IMR-90 (cell line): ENCODE measurements at regions not wholly inside any gene's neighbourhood (a gene's known extent, or its start where the extent isn't known, plus 50 kb on each side); places are given as distances from the start of the nearest gene placed in this dataset.

Experiments used
- ATAC-seq: fragments of 200-7000 bp; cut with Tn5 transposase; 2 replicates; pipeline ENCODE4 v1.9.1; 2020; ENCODE audit warnings: low read depth, mild to moderate bottlenecking, moderate library complexity
- BruUV-seq: library from RNA; stranded (reverse); fragments of 400-500 nt; replicated peaks from 2 replicates; lab custom pipeline; 2021; lab: Mats Ljungman, UMichigan
- CTCF ChIA-PET: fragments of 300-600 bp; formaldehyde crosslinking; extraction: SDS; loops from one replicate; lab custom pipeline; 2021; ENCODE audit warnings: antibody characterized with exemption; lab: Yijun Ruan, JAX
- POLR2A ChIA-PET: fragments of 300-600 bp; sonication (Branson Sonifier 250); formaldehyde crosslinking; loops from one replicate; lab custom pipeline; 2022; ENCODE audit warnings: antibody characterized with exemption; ENCODE audit not compliant: unreplicated experiment; lab: Charles Lee
- DNase-seq: peaks from one replicate; pipeline ENCODE4 v3.0.0; 2013
- H2AFZ ChIP-seq: replicated peaks from 2 replicates; pipeline ENCODE3; 2013; ENCODE audit warnings: low read length, mild to moderate bottlenecking; ENCODE audit not compliant: poor library complexity
- H2AK5ac ChIP-seq: 2 replicates; pipeline ENCODE4 v1.6.1; 2013; ENCODE audit warnings: low read depth, low read length, inconsistent platforms
- H2AK9ac ChIP-seq: replicated peaks from 2 replicates; pipeline ENCODE3; 2013; ENCODE audit warnings: mild to moderate bottlenecking, low read depth, low read length, moderate library complexity; ENCODE audit not compliant: poor library complexity
- H2BK120ac ChIP-seq: 2 replicates; pipeline ENCODE4 v1.6.1; 2013; ENCODE audit warnings: low read depth, low read length, inconsistent platforms
- H2BK15ac ChIP-seq: 3 replicates; pipeline ENCODE4 v1.6.1; 2013; ENCODE audit warnings: low read depth, low read length, inconsistent platforms
- H2BK20ac ChIP-seq: 2 replicates; pipeline ENCODE4 v1.6.1; 2013; ENCODE audit warnings: low read depth, mild to moderate bottlenecking, inconsistent platforms, low read length, moderate library complexity
- H2BK5ac ChIP-seq: 2 replicates; pipeline ENCODE4 v1.6.1; 2013; ENCODE audit warnings: mild to moderate bottlenecking, low read depth, low read length, inconsistent platforms; ENCODE audit not compliant: poor library complexity, severe bottlenecking
- H3K14ac ChIP-seq: replicated peaks from 2 replicates; pipeline ENCODE4 v1.6.1; 2013; ENCODE audit warnings: low read depth, low read length, inconsistent platforms
- H3K18ac ChIP-seq: 2 replicates; pipeline ENCODE4 v1.6.1; 2013; ENCODE audit warnings: low read depth, low read length, control low read depth
- H3K23ac ChIP-seq: 2 replicates; pipeline ENCODE4 v1.6.1; 2013; ENCODE audit warnings: low read depth, low read length, inconsistent platforms
- H3K27ac ChIP-seq: 2 replicates; pipeline ENCODE4 v1.5.1; 2013; ENCODE audit warnings: mild to moderate bottlenecking, control low read depth, low read length; ENCODE audit not compliant: insufficient read depth
- H3K27me3 ChIP-seq: 2 replicates; pipeline ENCODE4 v1.6.1; 2013; ENCODE audit warnings: low read length; ENCODE audit not compliant: control insufficient read depth, insufficient read depth
- H3K36me3 ChIP-seq: 2 replicates; pipeline ENCODE4 v1.6.1; 2013; ENCODE audit warnings: low read length, mixed read lengths; ENCODE audit not compliant: control insufficient read depth, insufficient read depth
- H3K4ac ChIP-seq: 2 replicates; pipeline ENCODE4 v1.6.1; 2013; ENCODE audit warnings: low read depth, low read length, inconsistent platforms
- H3K4me1 ChIP-seq: 2 replicates; pipeline ENCODE4 v1.6.1; 2013; ENCODE audit warnings: low read length, mixed read lengths; ENCODE audit not compliant: control insufficient read depth, insufficient read depth
- H3K4me2 ChIP-seq: 2 replicates; pipeline ENCODE4 v1.6.1; 2013; ENCODE audit warnings: low read depth, mild to moderate bottlenecking, control low read depth, low read length, moderate library complexity
- H3K4me3 ChIP-seq: 2 replicates; pipeline ENCODE4 v1.5.1; 2013; ENCODE audit warnings: low read depth, mild to moderate bottlenecking, control low read depth, low read length, moderate library complexity; ENCODE audit not compliant: insufficient read depth
- H3K56ac ChIP-seq: 2 replicates; pipeline ENCODE4 v1.6.1; 2013; ENCODE audit warnings: low read length, inconsistent platforms; ENCODE audit not compliant: insufficient read depth; ENCODE audit errors: extremely low read depth
- H3K79me1 ChIP-seq, 2 experiments: 2 replicates each; pipeline ENCODE4 v1.6.1; 2013; ENCODE audit warnings: low read length in 2 of 2, inconsistent platforms in 1 of 2, low read depth in 1 of 2
- H3K9ac ChIP-seq: 2 replicates; pipeline ENCODE4 v1.6.1; 2013; ENCODE audit warnings: low read depth, low read length, control low read depth
- H3K9me1 ChIP-seq: 2 replicates; pipeline ENCODE4 v1.6.1; 2013; ENCODE audit warnings: low read length, inconsistent platforms; ENCODE audit not compliant: insufficient read depth
- H3K9me3 ChIP-seq: 2 replicates; pipeline ENCODE4 v1.6.1; 2013; ENCODE audit warnings: low read length; ENCODE audit not compliant: control insufficient read depth, insufficient read depth
- H4K20me1 ChIP-seq: 2 replicates; pipeline ENCODE4 v1.6.1; 2013; ENCODE audit warnings: low read length, inconsistent platforms; ENCODE audit not compliant: insufficient read depth
- H4K5ac ChIP-seq: 2 replicates; pipeline ENCODE4 v1.6.1; 2013; ENCODE audit warnings: mild to moderate bottlenecking, low read depth, low read length, control low read depth
- H4K8ac ChIP-seq, 2 experiments: 2 replicates each; pipeline ENCODE4 v1.6.1; 2013; ENCODE audit warnings: low read depth in 2 of 2, low read length in 2 of 2, control low read depth in 1 of 2, inconsistent platforms in 1 of 2
- H4K91ac ChIP-seq: 2 replicates; pipeline ENCODE4 v1.6.1; 2013; ENCODE audit warnings: low read depth, low read length, inconsistent platforms; ENCODE audit not compliant: insufficient read depth
- BHLHE40 ChIP-seq: fragments of 150-350 bp; IDR thresholded peaks from 2 replicates; pipeline ENCODE4 v1.6.1; 2016; ENCODE audit warnings: mild to moderate bottlenecking, low read depth, low read length
- CEBPB ChIP-seq: IDR thresholded peaks from 2 replicates; pipeline ENCODE4 v1.6.1; 2012; ENCODE audit warnings: low read depth, low read length, improper control_type of control experiment
- CHD1 ChIP-seq: IDR thresholded peaks from 2 replicates; pipeline ENCODE4 v1.6.1; 2012; ENCODE audit warnings: low read depth, low read length, improper control_type of control experiment
- CTCF ChIP-seq: conservative IDR thresholded peaks from 2 replicates; pipeline ENCODE4 v1.5.1; 2012; ENCODE audit warnings: mild to moderate bottlenecking, low read depth, low read length, improper control_type of control experiment
- ELK1 ChIP-seq: fragments of 150-350 bp; IDR thresholded peaks from 2 replicates; pipeline ENCODE4 v1.6.1; 2016; ENCODE audit warnings: low read depth, mild to moderate bottlenecking, low read length, moderate library complexity, borderline replicate concordance
- MAFK ChIP-seq: IDR thresholded peaks from 2 replicates; pipeline ENCODE4 v1.6.1; 2012; ENCODE audit warnings: low read depth, low read length, improper control_type of control experiment
- MAZ ChIP-seq: IDR thresholded peaks from 2 replicates; pipeline ENCODE4 v1.6.1; 2012; ENCODE audit warnings: low read depth, mild to moderate bottlenecking, low read length, improper control_type of control experiment, moderate library complexity, borderline replicate concordance
- MXI1 ChIP-seq: IDR thresholded peaks from 2 replicates; pipeline ENCODE4 v1.6.1; 2012; ENCODE audit warnings: low read depth, mild to moderate bottlenecking, low read length, moderate library complexity, borderline replicate concordance
- NFE2L2 ChIP-seq: fragments of 150-350 bp; IDR thresholded peaks from 2 replicates; pipeline ENCODE4 v1.6.1; 2016; ENCODE audit warnings: low read depth, mild to moderate bottlenecking, low read length
- POLR2A ChIP-seq: IDR thresholded peaks from 2 replicates; pipeline ENCODE4 v1.6.1; 2012; ENCODE audit warnings: mild to moderate bottlenecking, low read depth, low read length
- RAD21 ChIP-seq: IDR thresholded peaks from 2 replicates; pipeline ENCODE4 v1.6.1; 2012; ENCODE audit warnings: low read length, improper control_type of control experiment
- RCOR1 ChIP-seq: IDR thresholded peaks from 2 replicates; pipeline ENCODE4 v1.6.1; 2012; ENCODE audit warnings: mild to moderate bottlenecking, low read length, improper control_type of control experiment; ENCODE audit not compliant: insufficient replicate concordance
- RFX5 ChIP-seq: IDR thresholded peaks from 2 replicates; pipeline ENCODE4 v1.8.0; 2012; ENCODE audit warnings: low read depth, mild to moderate bottlenecking, low read length, moderate library complexity
- SMC3 ChIP-seq: fragments of 150-350 bp; IDR thresholded peaks from 2 replicates; pipeline ENCODE4 v1.6.1; 2016; ENCODE audit warnings: low read depth, mild to moderate bottlenecking, antibody characterized with exemption, low read length, moderate library complexity
- USF2 ChIP-seq: fragments of 150-350 bp; IDR thresholded peaks from 2 replicates; pipeline ENCODE4 v1.6.1; 2017; ENCODE audit warnings: mild to moderate bottlenecking, antibody characterized with exemption, low read length, low read depth
- WGBS, 2 experiments: methylation state at CpG; one replicate each; pipeline versions ENCODE4 v1.1.5 to v1.1.7; 2013; ENCODE audit warnings: missing lambda C conversion rate in 2 of 2; ENCODE audit not compliant: insufficient read length in 1 of 2; ENCODE audit errors: extremely low coverage in 2 of 2; 5-methylcytosine and 5-hydroxymethylcytosine counted together
- dilution Hi-C: fragments of 300-500 bp; cut with HindIII; formaldehyde crosslinking; loops from one replicate; pipeline ENCODE4 v1.14.3; 2018; ENCODE audit warnings: low sequenced_read_pairs; ENCODE audit not compliant: unreplicated experiment
- in situ Hi-C: fragments of 300-500 bp; cut with MboI; formaldehyde crosslinking; loops from 3 replicates; pipeline ENCODE4 v1.14.3; 2019; ENCODE audit warnings: low sequenced_read_pairs, inconsistent platforms, mixed read lengths
- intact Hi-C: fragments of 100-400 bp; cut with micrococcal nuclease; formaldehyde crosslinking; loops from 2 replicates; pipeline ENCODE4 v1.10.0; 2022

GRCh38 chr2:128437204-128437565 lies 118.5 kb upstream of the HS6ST1 start:
- Histone ChIP-seq H2BK120ac (no peak overlapping the region), H3K27me3 (no peaks in the 10 kb centered on the region; the same call in none of the 2 replicates), H4K8ac (no peak overlapping the region), H3K14ac (no peak overlapping the region), H3K36me3 (no peaks in the 10 kb centered on the region), H2BK15ac (no peak overlapping the region), H3K4me2 (no peak overlapping the region), H3K27ac (no peak overlapping the region), H2BK5ac (no peak overlapping the region), H4K5ac (no peak overlapping the region), H3K9me3 (no peaks in the 10 kb centered on the region), H3K4ac (no peak overlapping the region), H3K4me3 (no peak overlapping the region), H3K9me1 (no peaks in the 10 kb centered on the region; the same call in 1 of the 2 replicates), H3K9ac (no peak overlapping the region), H2AFZ (peak overlapping the region; percentile 58), H3K18ac (no peak overlapping the region), H3K4me1 (peaks cover 1% of the 10 kb centered on the region; the same call in 1 of the 2 replicates), H4K91ac (no peak overlapping the region), H3K23ac (no peak overlapping the region), H4K20me1 (no peaks in the 10 kb centered on the region), H2AK9ac (no peak overlapping the region), H3K56ac (no peak overlapping the region), H2BK20ac (no peak overlapping the region), H3K79me1 (no peaks in the 10 kb centered on the region), H2AK5ac (no peak overlapping the region)
- 72% methylated on average over 6 of the region's 9 CpGs; no CpG with 5 or more reads in 1 of the 2 experiments for WGBS, 2 experiments
- dilution Hi-C loops (no loop called here), intact Hi-C loops (no loop called here), in situ Hi-C loops (no loop called here)
- ChIA-PET POLR2A (no interaction called here), CTCF (no interaction called here)
- TF ChIP-seq MAZ (no peak), RAD21 (no peak), CEBPB (no peak), CTCF (no peak), MAFK (no peak), NFE2L2 (no peak), USF2 (no peak), ELK1 (no peak), CHD1 (no peak), POLR2A (no peak), BHLHE40 (no peak), MXI1 (no peak), SMC3 (no peak), RFX5 (no peak), RCOR1 (no peak)
- DNase-seq = no peak
- ATAC-seq = no peak
- BruUV-seq = no TSS peak
